Stimulated activated CD4-positive, alpha-beta T cell treated with anti-CD3 and anti-CD28 coated beads, Interleukin-2, amount 100 ng/mL, for 48 hours (primary cell): ENCODE measurements at regions not wholly inside any gene's neighbourhood (a gene's known extent, or its start where the extent isn't known, plus 50 kb on each side); places are given as distances from the start of the nearest gene placed in this dataset.
"Not testable (repeated sequence)": the region's sequence is repeated elsewhere in the genome, so short reads cannot be mapped to it uniquely, and the experiment has no call there.

ENCODE experiments used
- DNase-seq, 2 donors: peaks; one replicate each; pipeline ENCODE4 v3.0.0-alpha.2; 2020

GRCh38 chr3:15903759-15904720, 106.3 kb upstream of the ANKRD28 start:
- DNase-seq: no peak

GRCh38 chr3:15905041-15905440, 107.3 kb upstream of the ANKRD28 start:
- no peak for DNase-seq

- DNase-seq: not testable (repeated sequence)
These were observed 109.6 kb upstream of the ANKRD28 start for GRCh38 chr3:15907403-15907802.

GRCh38 chr3:15918988-15919387, 121.2 kb upstream of the ANKRD28 start:
- DNase-seq: no peak

GRCh38 chr3:15919971-15920370, 122.2 kb upstream of the ANKRD28 start:
- no peak for DNase-seq

GRCh38 chr3:15923640-15924405, 126.0 kb upstream of the ANKRD28 start:
- no peak for DNase-seq

- no peak for DNase-seq
These were observed 127.1 kb upstream of the ANKRD28 start for GRCh38 chr3:15924914-15925313.

GRCh38 chr3:15926871-15927270, 129.1 kb upstream of the ANKRD28 start:
- DNase-seq: no peak

- no peak for DNase-seq
These were observed 130.2 kb upstream of the ANKRD28 start for GRCh38 chr3:15927969-15928368.

GRCh38 chr3:15929944-15930571, 132.3 kb upstream of the ANKRD28 start:
- DNase-seq: no peak

- DNase-seq: no peak
These were observed 134.8 kb upstream of the ANKRD28 start for GRCh38 chr3:15932348-15933300.

GRCh38 chr3:15933439-15934139, 135.8 kb upstream of the ANKRD28 start:
- no peak for DNase-seq

- no peak for DNase-seq
These were observed 136.8 kb upstream of the ANKRD28 start for GRCh38 chr3:15934389-15935195.

- DNase-seq: no peak
These were observed 138.5 kb upstream of the ANKRD28 start for GRCh38 chr3:15936312-15936711.

- DNase-seq: no peak
These were observed 142.9 kb upstream of the ANKRD28 start for GRCh38 chr3:15940641-15941040.

GRCh38 chr3:15941457-15941856, 143.7 kb upstream of the ANKRD28 start:
- not testable (repeated sequence) for DNase-seq

GRCh38 chr3:15941958-15942357, 144.2 kb upstream of the ANKRD28 start:
- no peak for DNase-seq

- no peak for DNase-seq
These were observed 144.7 kb upstream of the ANKRD28 start for GRCh38 chr3:15942462-15942861.

GRCh38 chr3:15942936-15943335, 145.2 kb upstream of the ANKRD28 start:
- no peak for DNase-seq

GRCh38 chr3:15948388-15948787, 150.6 kb upstream of the ANKRD28 start:
- DNase-seq: no peak
